ENCODE measurements at regions not wholly inside any gene's neighbourhood (a gene's known extent, or its start where the extent isn't known, plus 50 kb on each side); places are given as distances from the start of the nearest gene placed in this dataset.
A peak's percentile ranks its signal among the peaks of the same experiment; 100 is the strongest.

DNA sequence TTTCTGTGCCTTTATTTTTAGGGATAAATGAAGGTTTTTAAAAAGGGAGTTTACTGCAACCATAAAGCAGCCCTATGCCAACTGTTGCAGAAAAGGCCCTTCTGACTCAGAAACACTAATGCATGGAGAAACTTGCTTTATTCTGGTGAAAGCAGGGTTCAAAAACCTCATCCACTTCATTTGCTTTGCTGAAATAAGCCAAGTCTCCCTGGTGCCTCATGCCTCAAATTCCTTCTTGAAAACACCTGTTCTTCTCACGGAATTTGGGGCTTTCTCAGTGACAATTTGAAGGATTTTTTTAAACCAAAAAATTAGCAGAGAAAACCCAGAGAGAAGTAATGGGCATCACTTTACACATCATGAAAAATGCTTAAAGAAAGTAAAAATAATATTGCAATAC is 349.0 kb downstream of the PCDH7 start:
- DNase-seq = no peak

- DNase-seq = no peak
Observed at GRCh38 chr4:31071508-31072486, 351.6 kb downstream of the PCDH7 start.

- no peak for DNase-seq
Observed at GRCh38 chr4:31075969-31076368, 355.8 kb downstream of the PCDH7 start.

GRCh38 chr4:31078661-31079060 is 358.5 kb downstream of the PCDH7 start:
- DNase-seq = no peak

- peak; percentile 9 for DNase-seq
Observed at GRCh38 chr4:31080887-31081286, 360.7 kb downstream of the PCDH7 start.

DNA sequence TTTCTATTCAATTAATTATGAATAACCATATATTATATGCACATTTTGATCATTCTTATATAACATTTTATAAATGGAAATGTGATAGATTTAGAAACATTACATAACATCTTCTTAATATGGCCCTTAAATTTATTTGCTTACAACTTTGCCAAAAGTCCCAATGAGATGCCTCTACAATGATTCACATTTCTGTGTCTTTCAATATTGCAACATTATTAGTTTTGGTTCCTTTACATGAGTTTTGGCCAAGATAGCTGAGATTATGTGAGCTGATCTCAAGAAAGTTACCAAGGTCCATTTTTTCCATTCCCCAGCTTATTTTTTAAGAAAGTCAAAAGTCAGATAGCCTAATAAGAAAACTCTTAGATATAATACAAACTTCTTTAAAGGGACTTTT is 361.2 kb downstream of the PCDH7 start:
- peak; percentile 41 for DNase-seq

DNA sequence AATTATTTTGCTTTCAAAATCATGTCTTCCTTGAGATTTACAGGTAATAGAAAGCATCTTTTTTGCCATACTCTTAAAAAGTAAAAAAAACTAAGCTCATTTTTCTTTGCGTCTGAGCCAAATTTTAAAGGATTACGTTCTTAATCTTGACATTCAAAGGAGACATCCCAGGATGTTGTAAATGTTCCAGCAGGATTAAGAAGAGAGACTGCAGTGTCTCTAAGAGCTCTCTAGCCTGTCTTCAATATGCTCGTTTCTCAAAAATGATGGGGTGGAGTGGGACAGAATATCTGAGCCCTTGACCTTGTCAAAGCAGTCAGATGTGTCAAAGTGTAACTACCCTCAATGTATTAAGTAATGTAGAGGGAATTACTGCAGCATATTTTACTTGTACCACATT is 363.3 kb downstream of the PCDH7 start:
- no peak for DNase-seq

DNA sequence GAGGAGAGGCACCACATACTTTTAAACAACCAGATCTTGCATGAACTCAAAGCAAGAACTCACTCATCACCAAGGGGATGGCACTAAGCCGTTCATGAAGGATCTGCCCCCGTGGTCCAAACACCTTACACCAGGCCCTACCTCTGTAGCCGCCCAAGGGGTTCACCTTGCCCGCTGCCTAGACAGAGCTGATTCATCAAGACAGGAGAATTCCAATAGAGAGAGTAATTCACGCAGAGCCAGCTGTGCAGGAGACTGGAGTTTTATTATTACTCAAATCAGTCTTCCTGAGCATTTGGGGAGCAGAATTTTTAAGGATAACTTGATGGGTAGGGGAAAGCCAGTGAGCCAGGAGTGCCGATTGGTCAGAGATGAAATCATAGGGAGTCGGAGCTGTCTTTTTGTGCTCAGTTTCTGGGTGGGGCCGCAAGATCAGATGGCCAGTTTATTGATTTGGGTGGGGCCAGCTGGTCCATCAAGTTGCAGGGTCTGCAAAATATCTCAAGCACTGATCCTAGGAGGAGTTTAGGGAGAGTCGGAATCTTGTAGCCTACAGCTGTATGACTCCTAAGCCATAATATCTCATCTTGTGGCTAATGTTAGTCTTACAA is 364.7 kb downstream of the PCDH7 start:
- no peak for DNase-seq

GRCh38 chr4:31085689-31086088 is 365.5 kb downstream of the PCDH7 start:
- DNase-seq = no peak

DNA sequence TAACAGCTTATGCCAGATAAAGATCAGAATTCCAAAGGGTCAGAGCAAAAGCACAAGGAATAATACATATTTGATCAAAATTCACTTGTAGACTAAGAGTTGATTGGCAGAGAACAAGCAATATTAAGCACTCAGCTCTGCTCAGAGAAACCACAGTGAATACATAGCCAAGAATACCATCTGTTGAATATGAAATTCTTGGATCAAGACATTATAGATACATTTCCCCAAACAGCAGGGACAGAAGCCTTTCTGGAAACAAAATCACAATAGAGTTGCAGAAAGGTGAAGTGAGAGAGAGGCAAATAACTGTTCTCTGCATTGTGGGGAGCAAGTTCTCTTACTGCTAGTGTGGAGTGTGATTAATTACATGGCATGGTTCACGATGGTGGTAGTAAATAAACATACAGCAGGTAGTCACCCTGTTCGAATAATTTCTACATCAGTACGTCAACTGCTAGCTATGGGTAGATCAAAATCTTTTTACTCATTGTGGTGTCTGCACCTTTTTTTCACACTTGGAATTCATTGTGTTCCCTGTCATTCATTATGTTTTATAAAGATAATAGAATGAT is 366.7 kb downstream of the PCDH7 start:
- no peak for DNase-seq

- peak; percentile 47 for DNase-seq
Observed at GRCh38 chr4:31088600-31089230, 368.5 kb downstream of the PCDH7 start.

DNA sequence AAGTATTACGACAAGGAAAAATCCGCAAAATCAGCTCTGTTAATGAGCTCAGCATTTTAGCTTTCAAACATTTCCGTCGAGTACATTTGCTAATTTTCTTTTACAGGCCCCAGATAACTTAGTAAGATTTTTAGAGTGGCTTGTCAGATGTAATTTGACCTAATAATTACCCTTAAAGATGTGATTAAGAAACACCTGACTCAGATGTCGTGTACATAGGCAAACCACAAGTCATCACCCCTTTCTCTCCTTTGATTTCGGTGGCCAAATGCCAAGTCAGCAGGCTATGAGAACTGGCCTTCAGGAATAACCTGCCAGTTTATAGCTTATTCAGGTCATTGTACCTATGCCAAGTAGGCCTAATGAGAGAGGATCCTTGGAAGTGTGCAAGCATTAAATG is 369.6 kb downstream of the PCDH7 start:
- DNase-seq = no peak

DNA sequence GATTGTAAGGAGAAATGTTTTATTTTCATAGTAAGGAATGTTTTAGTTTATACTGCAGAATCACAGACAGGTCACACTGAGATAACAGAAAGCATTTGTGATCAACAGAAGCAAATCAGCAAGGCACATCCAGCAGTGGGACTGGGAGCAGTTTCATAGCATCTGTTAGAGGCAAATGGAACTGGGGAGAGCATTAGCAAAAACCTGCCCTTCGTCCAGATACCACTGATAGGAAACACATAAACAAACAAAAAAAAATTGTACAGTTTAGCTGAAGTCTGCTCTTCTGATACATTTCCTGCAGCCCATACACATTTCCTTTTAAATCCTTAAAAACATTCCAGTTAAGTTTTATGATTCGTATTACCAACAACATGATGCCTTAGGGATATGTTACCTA is 374.3 kb downstream of the PCDH7 start:
- no peak for DNase-seq

DNA sequence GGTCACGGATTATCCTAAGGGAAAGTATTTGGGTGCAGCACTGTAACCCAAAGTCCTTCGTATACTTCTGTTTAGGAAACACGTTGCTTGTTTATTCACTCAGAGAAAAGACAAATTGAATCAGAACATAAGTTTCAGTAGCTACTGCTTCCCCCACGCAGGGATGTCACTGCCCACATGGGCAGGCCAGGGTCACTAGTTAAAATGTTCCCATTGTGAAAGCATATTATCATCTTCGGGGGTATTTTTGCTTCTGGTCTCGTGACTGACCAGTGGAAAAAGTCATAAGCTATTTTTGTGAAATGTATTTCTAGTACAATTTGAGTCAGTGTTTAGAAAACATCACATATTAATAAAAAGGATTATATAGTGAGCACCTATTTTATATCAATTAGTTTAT is 377.8 kb downstream of the PCDH7 start:
- no peak for DNase-seq

- no peak for DNase-seq
Observed at GRCh38 chr4:31100536-31100935, 380.4 kb downstream of the PCDH7 start.

DNA sequence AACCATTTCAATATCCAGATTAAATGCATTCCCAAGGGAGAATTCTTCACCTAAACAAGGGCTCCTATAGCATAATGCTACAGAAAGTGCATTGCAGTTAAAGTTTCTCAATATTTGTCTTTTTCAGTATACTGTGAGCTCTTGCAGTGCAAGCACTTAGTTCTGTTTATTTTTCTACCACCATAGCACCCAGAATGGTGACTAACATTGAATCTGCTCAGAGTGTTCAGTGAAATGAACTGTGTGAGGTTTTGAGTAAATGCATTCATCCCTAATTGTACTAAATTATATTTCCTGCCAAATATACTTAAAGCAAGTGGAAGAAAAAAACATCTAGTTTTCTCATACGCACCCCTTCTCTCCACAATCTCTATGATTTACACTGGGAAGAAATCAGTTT is 383.9 kb downstream of the PCDH7 start:
- no peak for DNase-seq

GRCh38 chr4:31104577-31104976 is 384.4 kb downstream of the PCDH7 start:
- DNase-seq = no peak

GRCh38 chr4:31106419-31106818 is 386.2 kb downstream of the PCDH7 start:
- no peak for DNase-seq

- no peak for DNase-seq
Observed at GRCh38 chr4:31107362-31107761, 387.2 kb downstream of the PCDH7 start.

- DNase-seq = no peak
Observed at GRCh38 chr4:31108762-31109161, 388.6 kb downstream of the PCDH7 start.

- DNase-seq = no peak
Observed at GRCh38 chr4:31111790-31112189, 391.6 kb downstream of the PCDH7 start.

GRCh38 chr4:31114816-31115215 is 394.6 kb downstream of the PCDH7 start:
- no peak for DNase-seq

- DNase-seq = no peak
Observed at GRCh38 chr4:31124008-31124585, 403.9 kb downstream of the PCDH7 start.

Data from EL (cell line).